OCI-LY7 (cell line): ENCODE measurements at regions not wholly inside any gene's neighbourhood (a gene's known extent, or its start where the extent isn't known, plus 50 kb on each side); places are given as distances from the start of the nearest gene placed in this dataset.

Source experiments
- BruUV-seq: library from RNA; stranded (reverse); fragments of 400-500 nt; replicated peaks from 2 replicates; lab custom pipeline; 2021; lab: Mats Ljungman, UMichigan
- CTCF ChIA-PET: fragments of 300-600 bp; sonication (Branson Sonifier 250); formaldehyde crosslinking; loops from one replicate; lab custom pipeline; 2022; ENCODE audit warnings: antibody characterized with exemption; ENCODE audit not compliant: unreplicated experiment; lab: Charles Lee
- POLR2A ChIA-PET: fragments of 300-600 bp; sonication (Branson Sonifier 250); formaldehyde crosslinking; loops from one replicate; lab custom pipeline; 2022; ENCODE audit warnings: antibody characterized with exemption; lab: Charles Lee
- DNase-seq: peaks from one replicate; pipeline ENCODE4 v3.0.0-alpha.2; 2015; ENCODE audit warnings: low spot score
- H2AFZ ChIP-seq: fragments of 200-600 bp; sonication (generic), shearing (Covaris generic); 2 replicates; pipeline ENCODE4 v1.6.1; 2014; ENCODE audit warnings: mild to moderate bottlenecking, antibody characterized with exemption, low read length, moderate library complexity
- H3K27ac ChIP-seq: fragments of 200-600 bp; sonication (generic); 2 replicates; pipeline ENCODE4 v1.5.1; 2014; ENCODE audit warnings: mixed run types, low read depth, mild to moderate bottlenecking, moderate library complexity, low read length, inconsistent platforms; ENCODE audit not compliant: poor library complexity, severe bottlenecking
- H3K36me3 ChIP-seq: fragments of 200-600 bp; sonication (generic); 2 replicates; pipeline ENCODE4 v1.6.1; 2014; ENCODE audit warnings: mild to moderate bottlenecking, antibody characterized with exemption, low read length, moderate library complexity, mixed read lengths; ENCODE audit not compliant: insufficient read depth
- H3K4me1 ChIP-seq: fragments of 200-600 bp; sonication (generic); 2 replicates; pipeline ENCODE4 v1.5.1; 2014; ENCODE audit warnings: mild to moderate bottlenecking, low read length; ENCODE audit not compliant: insufficient read depth, poor library complexity, severe bottlenecking
- H3K4me2 ChIP-seq: fragments of 200-600 bp; sonication (generic); 2 replicates; pipeline ENCODE4 v1.6.1; 2014; ENCODE audit warnings: mild to moderate bottlenecking, low read length
- H3K4me3 ChIP-seq: fragments of 200-600 bp; sonication (generic); 2 replicates; pipeline ENCODE4 v1.5.1; 2014; ENCODE audit warnings: mild to moderate bottlenecking, low read depth, low read length; ENCODE audit not compliant: poor library complexity, severe bottlenecking
- H3K79me2 ChIP-seq: fragments of 200-600 bp; sonication (generic); 2 replicates; pipeline ENCODE4 v1.6.1; 2016; ENCODE audit warnings: low read depth, mild to moderate bottlenecking, low read length, moderate library complexity, mixed read lengths; ENCODE audit not compliant: insufficient read depth
- H3K9me2 ChIP-seq: fragments of 200-600 bp; sonication (generic); 2 replicates; pipeline ENCODE4 v1.6.1; 2016; ENCODE audit warnings: mild to moderate bottlenecking, low read length, mixed read lengths; ENCODE audit not compliant: insufficient read depth
- H3K9me3 ChIP-seq: fragments of 200-600 bp; sonication (generic); 2 replicates; pipeline ENCODE4 v1.6.1; 2014; ENCODE audit warnings: mild to moderate bottlenecking, mixed run types, low read length, mixed read lengths
- H4K20me1 ChIP-seq: fragments of 200-600 bp; sonication (generic); 2 replicates; pipeline ENCODE4 v1.6.1; 2014; ENCODE audit warnings: mild to moderate bottlenecking, antibody characterized with exemption, low read length, moderate library complexity, mixed read lengths; ENCODE audit not compliant: insufficient read depth
- CTCF ChIP-seq: fragments of 200-600 bp; sonication (generic); conservative IDR thresholded peaks from 2 replicates; pipeline ENCODE4 v1.5.1; 2014; ENCODE audit warnings: mild to moderate bottlenecking, antibody characterized with exemption, low read length, moderate library complexity, mixed read lengths
- EZH2phosphoT487 ChIP-seq: fragments of 200-600 bp; sonication (generic); IDR thresholded peaks from 2 replicates; pipeline ENCODE4 v1.6.1; 2018; ENCODE audit warnings: low read depth, borderline replicate concordance, mild to moderate bottlenecking, mixed run types, antibody characterized with exemption, low read length, moderate library complexity, mixed read lengths
- intact Hi-C: fragments of 100-400 bp; cut with micrococcal nuclease; formaldehyde crosslinking; loops from one replicate; pipeline ENCODE4 v1.10.0; 2022; ENCODE audit not compliant: unreplicated experiment

GRCh38 chr11:70641369-70641768 lies 243.0 kb downstream of the CTTN start:
- H2AFZ ChIP-seq, result no peak overlapping the region
- intact Hi-C loops, result no loop called here
- CTCF ChIA-PET, result no interaction called here
- H3K27ac ChIP-seq, result no peak overlapping the region
- H3K36me3 ChIP-seq, result no peaks in the 10 kb centered on the region
- DNase-seq, result no peak
- POLR2A ChIA-PET, result no interaction called here
- H4K20me1 ChIP-seq, result no peaks in the 10 kb centered on the region
- no peaks in the 10 kb centered on the region for H3K9me3 ChIP-seq
- no peak overlapping the region for H3K4me2 ChIP-seq
- TF ChIP-seq CTCF, result no peak
- no peak for TF ChIP-seq EZH2phosphoT487
- H3K9me2 ChIP-seq, result no peaks in the 10 kb centered on the region
- peaks cover 6% of the 10 kb centered on the region for H3K4me1 ChIP-seq
- BruUV-seq, result no TSS peak
- no peak overlapping the region for H3K4me3 ChIP-seq
- no peaks in the 10 kb centered on the region for H3K79me2 ChIP-seq

GRCh38 chr11:70642266-70642665 lies 243.9 kb downstream of the CTTN start:
- no peak overlapping the region for H3K4me2 ChIP-seq
- H3K36me3 ChIP-seq, result no peaks in the 10 kb centered on the region
- H3K79me2 ChIP-seq, result no peaks in the 10 kb centered on the region
- no peak overlapping the region for H2AFZ ChIP-seq
- H3K4me3 ChIP-seq, result no peak overlapping the region
- TF ChIP-seq EZH2phosphoT487, result no peak
- TF ChIP-seq CTCF, result no peak
- peaks cover 6% of the 10 kb centered on the region for H3K4me1 ChIP-seq
- BruUV-seq, result no TSS peak
- intact Hi-C loops, result no loop called here
- no peak overlapping the region for H3K27ac ChIP-seq
- H3K9me3 ChIP-seq, result no peaks in the 10 kb centered on the region
- DNase-seq, result no peak
- H3K9me2 ChIP-seq, result no peaks in the 10 kb centered on the region
- POLR2A ChIA-PET, result no interaction called here
- CTCF ChIA-PET, result no interaction called here
- no peaks in the 10 kb centered on the region for H4K20me1 ChIP-seq

- Histone ChIP-seq H3K9me3 (no peaks in the 10 kb centered on the region), H3K4me2 (no peak overlapping the region), H3K4me1 (peaks cover 6% of the 10 kb centered on the region), H3K4me3 (no peak overlapping the region), H4K20me1 (no peaks in the 10 kb centered on the region), H3K9me2 (no peaks in the 10 kb centered on the region), H3K36me3 (no peaks in the 10 kb centered on the region), H3K79me2 (no peaks in the 10 kb centered on the region), H3K27ac (no peak overlapping the region), H2AFZ (no peak overlapping the region)
- ChIA-PET POLR2A (interaction anchor here (0.6 kb wide), 1 partner anchor 15 kb away, joined by 4 read pairs; no protein-coding TSS in a partner anchor), CTCF (no interaction called here)
- no peak for TF ChIP-seq EZH2phosphoT487
- TF ChIP-seq CTCF, result no peak
- no TSS peak for BruUV-seq
- peak; percentile 35 for DNase-seq
- intact Hi-C loops, result no loop called here
Observed at GRCh38 chr11:70643642-70644041, 245.3 kb downstream of the CTTN start.
